ENCODE measurements at regions not wholly inside any gene's neighbourhood (a gene's known extent, or its start where the extent isn't known, plus 50 kb on each side); places are given as distances from the start of the nearest gene placed in this dataset.

- no peak for TF ChIP-seq CTCF (conservative IDR thresholded peaks at IDR 0.05; ENCODE audit: low read depth, low read length)
- TF ChIP-seq ELK1 (IDR thresholded peaks at IDR 0.05; ENCODE audit: borderline replicate concordance, low read depth, low read length), result no peak
- no peak for TF ChIP-seq RAD21 (IDR thresholded peaks at IDR 0.05; ENCODE audit: low read length)
- TF ChIP-seq POLR2A (IDR thresholded peaks at IDR 0.05; ENCODE audit: low read depth, low read length), result no peak
- TF ChIP-seq RCOR1 (IDR thresholded peaks at IDR 0.05; ENCODE audit: insufficient replicate concordance, low read length), result no peak
- TF ChIP-seq CEBPB (IDR thresholded peaks at IDR 0.05; ENCODE audit: low read depth, low read length), result no peak
- TF ChIP-seq CHD1 (IDR thresholded peaks at IDR 0.05; ENCODE audit: low read depth, low read length), result no peak
- no peak for TF ChIP-seq MAFK (IDR thresholded peaks at IDR 0.05; ENCODE audit: low read depth, low read length)
- TF ChIP-seq BHLHE40 (IDR thresholded peaks at IDR 0.05; ENCODE audit: low read depth, low read length), result no peak
- no peak for TF ChIP-seq NFE2L2 (IDR thresholded peaks at IDR 0.05; ENCODE audit: low read depth, low read length)
- TF ChIP-seq USF2 (IDR thresholded peaks at IDR 0.05; ENCODE audit: low read depth, low read length), result no peak
These were observed 1023.7 kb downstream of the FSCB start for GRCh38 chr14:43483415-43483814.
